Duodenal mucosa (tissue), 2 donors: ENCODE measurements at regions not wholly inside any gene's neighbourhood (a gene's known extent, or its start where the extent isn't known, plus 50 kb on each side); places are given as distances from the start of the nearest gene placed in this dataset.
A peak's percentile ranks its signal among the peaks of the same experiment; 100 is the strongest.

ENCODE experiments used
- H3K27ac ChIP-seq: one replicate; pipeline ENCODE4 v1.7.0; 2013; ENCODE audit warnings: low read depth, low read length
- H3K27me3 ChIP-seq, 2 donors: one replicate each; pipeline ENCODE4 v1.7.0; 2013; ENCODE audit warnings: low read length in 2 of 2, control low read depth in 1 of 2; ENCODE audit not compliant: insufficient read depth in 2 of 2, control insufficient read depth in 1 of 2
- H3K36me3 ChIP-seq, 2 donors: one replicate each; pipeline ENCODE4 v1.7.0; 2013; ENCODE audit warnings: low read length in 2 of 2, control low read depth in 1 of 2; ENCODE audit not compliant: insufficient read depth in 2 of 2, control insufficient read depth in 1 of 2
- H3K4me1 ChIP-seq, 2 donors: one replicate each; pipeline ENCODE4 v1.7.0; 2013; ENCODE audit warnings: low read length in 2 of 2, control low read depth in 1 of 2; ENCODE audit not compliant: insufficient read depth in 2 of 2, control insufficient read depth in 1 of 2
- H3K4me3 ChIP-seq, 2 donors: one replicate each; pipeline ENCODE4 v1.7.0; 2013; ENCODE audit warnings: low read length in 2 of 2, low read depth in 1 of 2
- H3K9ac ChIP-seq, 2 donors: one replicate each; pipeline ENCODE4 v1.7.0; 2013; ENCODE audit warnings: low read length in 2 of 2, low read depth in 1 of 2
- H3K9me3 ChIP-seq, 2 donors: one replicate each; pipeline ENCODE4 v1.7.0; 2013; ENCODE audit warnings: low read length in 2 of 2, control low read depth in 1 of 2; ENCODE audit not compliant: control insufficient read depth in 1 of 2

DNA sequence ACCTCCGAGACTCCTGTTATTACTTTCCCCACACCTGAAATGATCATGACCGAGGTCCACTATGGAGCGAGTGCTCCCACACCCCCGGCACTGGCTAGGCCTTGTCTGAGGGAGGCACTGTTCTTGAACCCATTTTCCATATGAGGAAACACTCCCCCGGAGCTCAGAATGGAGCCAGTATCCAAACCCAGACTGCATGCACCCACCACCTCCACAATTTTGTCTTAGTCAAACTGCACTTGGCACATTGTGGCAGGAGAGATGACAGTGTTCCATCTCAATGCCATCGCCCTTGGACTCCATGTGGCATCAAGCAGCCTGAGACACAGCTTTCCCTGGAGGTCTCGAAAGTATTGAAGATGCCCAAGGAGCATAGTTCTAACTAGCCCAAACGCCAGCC lies 154.1 kb downstream of the NUP210 start:
- H3K36me3 ChIP-seq: no peaks in the 10 kb centered on the region
- H3K4me1 ChIP-seq: no peaks in the 10 kb centered on the region
- H3K9me3 ChIP-seq: peaks cover 3 to 7% of the 10 kb centered on the region in 2 donors
- no peak overlapping the region for H3K4me3 ChIP-seq
- no peak overlapping the region for H3K9ac ChIP-seq
- no peaks in the 10 kb centered on the region for H3K27me3 ChIP-seq
- no peak overlapping the region for H3K27ac ChIP-seq

DNA sequence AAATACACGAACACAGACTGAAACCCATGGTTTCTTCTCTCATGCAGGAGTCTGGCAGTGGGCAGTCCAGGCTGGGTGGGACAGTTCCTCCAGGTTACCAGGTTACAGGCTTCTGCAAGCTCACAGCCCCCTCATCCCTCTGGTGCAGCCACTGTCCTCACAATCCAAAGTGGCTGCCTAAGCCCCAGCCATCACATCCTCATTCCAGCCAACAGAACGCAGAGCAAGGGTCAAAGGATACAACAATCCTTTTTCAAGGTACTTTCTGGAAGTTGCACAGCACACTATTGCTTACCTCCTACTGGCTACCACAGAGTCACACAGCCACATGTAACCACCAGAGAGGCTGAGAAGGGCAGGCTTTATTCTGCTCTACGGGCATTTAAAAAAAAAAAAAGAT lies 154.6 kb downstream of the NUP210 start:
- no peaks in the 10 kb centered on the region for H3K27me3 ChIP-seq
- H3K27ac ChIP-seq: no peak overlapping the region
- H3K4me3 ChIP-seq: no peak overlapping the region
- peaks cover 3 to 7% of the 10 kb centered on the region in 2 donors for H3K9me3 ChIP-seq
- H3K4me1 ChIP-seq: no peaks in the 10 kb centered on the region
- H3K36me3 ChIP-seq: no peaks in the 10 kb centered on the region
- H3K9ac ChIP-seq: no peak overlapping the region

DNA sequence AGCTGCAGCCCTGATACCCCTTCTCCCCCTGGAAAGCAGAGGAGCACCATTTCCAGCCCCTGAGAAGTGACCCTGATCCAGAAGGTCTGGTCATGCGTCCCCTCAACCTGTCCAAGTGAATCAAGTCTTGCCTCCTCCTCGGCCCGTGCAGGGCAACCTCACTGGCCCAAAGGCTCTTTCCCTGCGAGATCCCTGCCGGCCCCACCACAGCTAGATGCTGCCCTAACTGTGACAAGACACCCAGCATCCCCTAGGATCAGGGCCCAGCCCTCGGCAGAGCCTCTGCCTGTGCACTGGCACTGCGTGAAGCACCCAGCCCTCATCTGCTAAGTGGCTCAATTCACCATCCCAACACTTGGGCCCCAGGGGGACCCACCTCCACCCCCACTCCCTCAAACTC lies 155.1 kb downstream of the NUP210 start:
- no peaks in the 10 kb centered on the region for H3K27me3 ChIP-seq
- H3K36me3 ChIP-seq: no peaks in the 10 kb centered on the region
- no peak overlapping the region for H3K4me3 ChIP-seq
- no peak overlapping the region for H3K27ac ChIP-seq
- H3K9me3 ChIP-seq: peaks cover 3 to 7% of the 10 kb centered on the region in 2 donors
- H3K4me1 ChIP-seq: no peaks in the 10 kb centered on the region
- no peak overlapping the region for H3K9ac ChIP-seq

DNA sequence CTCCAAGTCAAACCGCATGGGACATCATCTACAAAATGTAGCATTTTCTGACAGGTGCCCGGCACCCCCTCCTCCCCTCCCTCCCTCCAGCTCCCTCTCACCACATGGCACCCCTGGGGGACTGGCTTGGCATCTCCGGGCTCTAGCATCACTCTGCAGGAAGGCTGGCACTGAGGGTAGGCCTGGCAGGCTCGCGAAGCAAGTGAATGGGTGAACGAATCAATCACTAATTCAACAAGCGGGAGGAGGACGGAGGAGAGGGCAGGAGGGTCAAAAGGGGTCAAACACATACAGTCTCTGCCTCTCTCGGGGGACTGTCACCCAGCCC lies 155.7 kb downstream of the NUP210 start:
- Histone ChIP-seq H3K9me3 (peaks cover 3 to 4% of the 10 kb centered on the region in 2 donors), H3K36me3 (no peaks in the 10 kb centered on the region), H3K27ac (no peak overlapping the region), H3K4me3 (no peak overlapping the region), H3K27me3 (no peaks in the 10 kb centered on the region), H3K4me1 (no peaks in the 10 kb centered on the region), H3K9ac (no peak overlapping the region)

DNA sequence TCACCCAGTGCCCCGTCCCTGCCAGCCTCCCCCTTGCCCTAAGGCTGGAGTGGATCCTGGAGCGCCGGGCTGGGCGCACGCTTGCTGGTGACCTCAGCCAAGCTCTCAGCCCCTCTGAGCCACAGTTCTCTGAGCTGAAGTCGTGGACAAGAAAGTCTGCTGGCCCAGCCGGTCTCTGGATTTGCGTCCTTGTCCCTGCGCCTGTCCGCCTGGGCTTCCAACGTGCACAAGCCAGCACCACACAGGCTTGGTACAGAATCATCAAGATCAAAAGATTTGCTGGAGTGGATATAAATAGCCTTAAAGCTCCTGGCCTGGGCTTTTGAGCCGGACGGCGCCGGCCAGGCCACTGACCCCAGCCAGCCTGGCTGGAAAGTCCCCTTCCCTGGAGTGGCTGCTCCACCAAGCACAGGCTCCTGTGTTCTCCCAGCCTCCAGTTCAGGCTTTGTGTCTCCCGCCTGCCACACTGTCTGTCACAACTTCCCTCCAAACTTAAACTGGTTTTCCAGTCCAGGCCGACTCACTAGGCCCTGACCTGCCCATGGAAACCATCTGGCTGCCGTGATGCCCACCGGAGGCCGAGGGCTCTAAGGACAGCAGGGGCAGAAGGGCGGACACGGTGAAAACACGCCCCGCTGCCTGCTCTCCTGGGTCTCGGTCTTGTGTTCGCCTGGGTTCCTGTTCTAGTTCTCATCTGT lies 156.2 kb downstream of the NUP210 start:
- H3K4me1 ChIP-seq: no peaks in the 10 kb centered on the region
- peak overlapping the region; percentile 20 for H3K27ac ChIP-seq
- H3K4me3 ChIP-seq: no peak overlapping the region
- no peaks in the 10 kb centered on the region for H3K27me3 ChIP-seq
- H3K9ac ChIP-seq: no peak overlapping the region
- no peaks in the 10 kb centered on the region for H3K36me3 ChIP-seq
- H3K9me3 ChIP-seq: peaks cover 3 to 4% of the 10 kb centered on the region in 2 donors

DNA sequence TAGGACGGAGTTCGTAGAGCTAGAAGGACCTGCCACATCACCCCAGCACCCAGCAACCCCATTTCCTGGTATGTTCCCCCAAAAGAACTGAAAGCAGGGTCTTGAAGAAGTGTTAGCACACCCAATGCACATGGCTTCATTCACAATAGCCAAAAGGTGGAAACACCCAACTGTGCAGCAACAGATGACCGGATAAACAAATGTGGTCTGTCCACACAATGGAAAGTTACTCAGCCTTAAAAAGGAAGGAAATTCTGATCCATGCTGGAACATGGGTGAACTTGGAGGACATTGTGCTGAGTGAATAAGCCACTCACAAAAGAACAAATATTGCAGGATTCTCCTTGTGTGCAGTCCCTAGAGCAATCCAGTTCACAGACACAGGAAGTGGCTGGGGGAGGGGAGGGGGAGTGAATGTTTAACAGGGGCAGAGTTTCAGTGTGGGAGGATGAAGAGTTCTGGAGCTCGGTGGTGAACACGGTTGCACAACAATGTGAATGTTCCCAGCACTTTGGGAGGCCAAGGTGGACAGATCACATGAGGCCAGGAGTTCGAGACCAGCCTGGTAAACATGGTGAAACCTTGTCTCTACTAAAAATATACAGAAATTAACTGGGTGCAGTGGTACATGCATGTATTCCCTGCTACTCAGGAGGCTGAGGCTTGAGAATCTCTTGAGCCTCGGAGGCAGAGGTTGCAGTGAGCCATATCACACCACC lies 157.5 kb downstream of the NUP210 start:
- Histone ChIP-seq H3K4me1 (no peaks in the 10 kb centered on the region), H3K4me3 (no peak overlapping the region), H3K36me3 (no peaks in the 10 kb centered on the region), H3K9me3 (peaks cover 3 to 4% of the 10 kb centered on the region in 2 donors), H3K27ac (no peak overlapping the region), H3K9ac (no peak overlapping the region), H3K27me3 (no peaks in the 10 kb centered on the region)

DNA sequence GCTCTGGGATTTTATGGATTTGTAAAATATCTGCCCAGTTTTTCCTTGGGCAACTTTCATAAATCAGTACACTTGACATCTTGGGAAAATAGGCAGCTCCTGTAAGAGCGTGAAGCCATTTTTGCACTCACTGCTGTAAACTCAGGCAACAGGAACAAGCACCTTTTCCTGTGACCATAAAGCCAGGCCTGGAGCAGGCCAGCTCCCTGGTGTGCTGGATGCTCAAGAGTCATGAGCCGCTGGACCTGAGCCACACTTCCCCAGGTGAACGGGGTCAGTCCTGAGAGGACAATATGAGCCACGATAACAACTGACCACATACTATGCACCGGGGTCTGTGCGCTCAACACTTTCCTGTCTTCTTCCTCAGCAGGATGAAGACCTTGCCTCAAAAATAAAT lies 158.2 kb downstream of the NUP210 start:
- Histone ChIP-seq H3K9ac (no peak overlapping the region), H3K4me3 (no peak overlapping the region), H3K27me3 (no peaks in the 10 kb centered on the region), H3K9me3 (peaks cover 0 to 3% of the 10 kb centered on the region in 2 donors), H3K4me1 (no peaks in the 10 kb centered on the region), H3K27ac (no peak overlapping the region), H3K36me3 (no peaks in the 10 kb centered on the region)

DNA sequence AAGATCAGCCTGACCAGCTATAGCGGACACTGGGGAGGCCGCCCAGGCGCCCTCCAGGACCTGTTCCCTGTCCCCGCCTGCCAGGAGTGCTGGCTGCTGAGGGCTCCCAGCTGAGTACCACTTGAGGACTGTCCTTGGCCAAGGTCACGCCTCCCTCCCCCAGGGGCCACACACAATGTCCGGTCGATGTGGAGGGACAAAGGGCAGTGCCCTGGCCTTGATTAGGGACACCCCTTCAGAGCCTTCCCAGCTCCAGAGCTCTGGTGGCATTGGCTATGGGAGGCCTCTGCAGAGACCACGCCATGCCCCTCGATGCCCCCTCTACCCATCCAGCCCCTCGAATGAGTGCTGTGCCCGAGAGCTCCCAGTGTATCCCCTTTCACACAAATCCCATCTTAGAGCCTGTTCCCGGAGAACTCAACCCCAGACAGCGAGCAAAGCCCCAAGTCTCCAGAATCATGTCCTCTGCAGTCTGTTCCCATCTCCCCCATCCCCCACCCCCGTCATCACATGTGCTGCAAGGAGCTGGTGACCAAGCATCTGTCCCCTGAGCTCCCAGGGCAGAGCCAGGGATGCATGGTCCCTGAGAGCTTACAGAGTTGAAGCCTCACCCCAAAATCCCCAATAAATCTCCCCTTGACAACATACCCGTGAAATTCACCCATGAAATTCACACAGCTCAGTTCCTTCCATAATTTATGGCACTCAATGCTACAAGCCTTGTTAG lies 158.9 kb downstream of the NUP210 start:
- H3K9ac ChIP-seq: no peak overlapping the region

DNA sequence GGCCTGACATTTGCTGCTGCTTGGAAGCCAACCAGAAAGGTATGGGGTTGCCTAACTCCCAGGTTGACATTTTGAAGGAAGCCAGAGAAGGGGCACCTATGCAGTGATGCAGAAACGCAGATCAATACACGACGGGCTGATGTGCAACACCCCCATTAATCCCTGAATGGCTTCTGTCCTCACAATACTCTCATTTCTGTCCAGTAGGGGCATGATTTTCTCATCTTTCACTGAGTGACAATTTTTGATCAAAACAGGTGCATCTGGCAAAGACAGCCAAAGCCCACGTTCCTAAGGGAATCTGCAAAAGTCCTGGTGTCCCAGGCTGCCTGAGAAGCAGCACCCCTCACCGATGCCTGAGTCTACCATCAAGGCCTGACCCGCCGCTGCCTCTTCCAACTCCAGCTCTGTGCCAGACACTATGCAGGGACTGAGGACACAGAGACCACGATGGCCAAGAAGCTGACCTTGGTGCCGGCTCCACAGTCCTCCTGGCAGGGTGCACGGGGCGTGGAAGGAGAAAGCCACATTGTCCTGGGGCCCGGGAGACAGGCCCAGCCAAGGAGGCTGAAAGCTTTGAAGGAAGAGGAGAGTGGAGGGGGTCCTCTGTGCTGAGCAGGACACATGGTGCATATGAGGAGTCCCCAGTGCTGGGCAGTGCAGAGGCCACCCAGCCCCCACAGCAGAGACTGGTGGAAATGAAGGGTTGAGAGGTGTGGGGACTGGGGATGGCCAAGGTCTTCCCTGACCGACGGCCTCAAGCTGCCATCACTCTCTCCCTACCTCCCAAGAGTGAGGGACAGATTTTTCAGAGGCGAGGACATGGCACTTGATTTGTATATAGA lies 159.6 kb downstream of the NUP210 start:
- H3K36me3 ChIP-seq: no peaks in the 10 kb centered on the region
- no peaks in the 10 kb centered on the region for H3K4me1 ChIP-seq
- peaks cover 0 to 2% of the 10 kb centered on the region in 2 donors for H3K9me3 ChIP-seq
- no peak overlapping the region for H3K27ac ChIP-seq
- no peak overlapping the region for H3K4me3 ChIP-seq
- H3K9ac ChIP-seq: no peak overlapping the region
- H3K27me3 ChIP-seq: peaks cover 0 to 4% of the 10 kb centered on the region in 2 donors

More for the DNA sequence above, 158.9 kb downstream of the NUP210 start:
- no peak overlapping the region for H3K4me3 ChIP-seq
- peaks cover 0 to 4% of the 10 kb centered on the region in 2 donors for H3K27me3 ChIP-seq
- peaks cover 0 to 3% of the 10 kb centered on the region in 2 donors for H3K9me3 ChIP-seq
- no peak overlapping the region for H3K27ac ChIP-seq
- no peaks in the 10 kb centered on the region for H3K36me3 ChIP-seq
- H3K4me1 ChIP-seq: no peaks in the 10 kb centered on the region
